H1 (cell line): ENCODE measurements at regions not wholly inside any gene's neighbourhood (a gene's known extent, or its start where the extent isn't known, plus 50 kb on each side); places are given as distances from the start of the nearest gene placed in this dataset.

Source experiments
- ASH2L ChIP-seq: fragments of 200-600, 300-600 bp; sonication (generic); IDR thresholded peaks from one replicate; pipeline ENCODE4 v1.7.1; 2017; ENCODE audit warnings: low read length
- BACH1 ChIP-seq: IDR thresholded peaks from 2 replicates; pipeline ENCODE4 v1.6.1; 2012; ENCODE audit warnings: low read length, improper control_type of control experiment
- CHD1 ChIP-seq: IDR thresholded peaks from 2 replicates; pipeline ENCODE4 v1.6.1; 2012; ENCODE audit warnings: low read depth, low read length, improper control_type of control experiment
- SIRT6 ChIP-seq: IDR thresholded peaks from one replicate; pipeline ENCODE4 v1.7.1; 2012; ENCODE audit warnings: low read length, inconsistent platforms

- TF ChIP-seq CHD1 (no peak), BACH1 (no peak), ASH2L (no peak), SIRT6 (no peak)
These were observed 336.7 kb upstream of the RND3 start (continued) for GRCh38 chr2:150824118-150824517.
